ENCODE measurements at regions not wholly inside any gene's neighbourhood (a gene's known extent, or its start where the extent isn't known, plus 50 kb on each side); places are given as distances from the start of the nearest gene placed in this dataset.
"Not testable (repeated sequence)": the region's sequence is repeated elsewhere in the genome, so short reads cannot be mapped to it uniquely, and the experiment has no call there.

DNA sequence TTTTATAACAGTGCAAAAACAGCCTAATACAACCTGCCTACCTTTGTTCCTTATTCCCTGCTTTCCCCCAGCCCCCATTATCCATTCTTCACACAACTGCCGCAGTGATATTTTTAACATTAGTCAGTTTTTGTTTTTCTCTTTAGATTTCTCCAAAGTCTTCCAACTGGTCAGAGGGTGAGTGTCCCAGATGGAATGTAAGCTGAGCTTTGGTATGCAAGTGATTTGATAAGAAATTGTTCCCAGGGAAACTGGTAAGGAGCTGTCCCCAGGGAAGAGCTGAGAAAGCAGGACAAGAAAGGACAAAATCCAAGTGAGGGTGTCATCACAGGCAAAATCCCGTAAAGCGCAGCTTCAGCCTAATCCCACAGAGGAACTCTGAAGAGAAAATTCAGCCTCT, 475.5 kb upstream of the ADGRL3 start:
- peaks cover 0 to 5% (median 3%) of the 10 kb centered on the region in 4 donors for H3K9me3 ChIP-seq
- H3K4me3 ChIP-seq, result no peak overlapping the region
- no peaks in the 10 kb centered on the region for H3K4me1 ChIP-seq
- TF ChIP-seq POLR2AphosphoS5 (IDR thresholded peaks at IDR 0.05) (no peak), POLR2A (IDR thresholded peaks at IDR 0.05) (no peak), EP300 (IDR thresholded peaks at IDR 0.05) (no peak)
- TF ChIP-seq, protein P1, sequence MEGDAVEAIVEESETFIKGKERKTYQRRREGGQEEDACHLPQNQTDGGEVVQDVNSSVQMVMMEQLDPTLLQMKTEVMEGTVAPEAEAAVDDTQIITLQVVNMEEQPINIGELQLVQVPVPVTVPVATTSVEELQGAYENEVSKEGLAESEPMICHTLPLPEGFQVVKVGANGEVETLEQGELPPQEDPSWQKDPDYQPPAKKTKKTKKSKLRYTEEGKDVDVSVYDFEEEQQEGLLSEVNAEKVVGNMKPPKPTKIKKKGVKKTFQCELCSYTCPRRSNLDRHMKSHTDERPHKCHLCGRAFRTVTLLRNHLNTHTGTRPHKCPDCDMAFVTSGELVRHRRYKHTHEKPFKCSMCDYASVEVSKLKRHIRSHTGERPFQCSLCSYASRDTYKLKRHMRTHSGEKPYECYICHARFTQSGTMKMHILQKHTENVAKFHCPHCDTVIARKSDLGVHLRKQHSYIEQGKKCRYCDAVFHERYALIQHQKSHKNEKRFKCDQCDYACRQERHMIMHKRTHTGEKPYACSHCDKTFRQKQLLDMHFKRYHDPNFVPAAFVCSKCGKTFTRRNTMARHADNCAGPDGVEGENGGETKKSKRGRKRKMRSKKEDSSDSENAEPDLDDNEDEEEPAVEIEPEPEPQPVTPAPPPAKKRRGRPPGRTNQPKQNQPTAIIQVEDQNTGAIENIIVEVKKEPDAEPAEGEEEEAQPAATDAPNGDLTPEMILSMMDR (IDR thresholded peaks at IDR 0.05), result no peak
- no peaks in the 10 kb centered on the region for H3K27me3 ChIP-seq
- H3K27ac ChIP-seq, result no peak overlapping the region
- DNase-seq, result no peak
- no peaks in the 10 kb centered on the region for H3K36me3 ChIP-seq
- WGBS, 5 donors, result 64 to 74% (median 68%) methylated on average over 3 of the region's 3 CpGs
- intact Hi-C loops (cut with DNase I; ENCODE audit: low total_unique reads), result no loop called here

- H3K9me3 ChIP-seq, result peaks cover 0 to 8% (median 3%) of the 10 kb centered on the region in 4 donors
- no peaks in the 10 kb centered on the region for H3K36me3 ChIP-seq
- no peak overlapping the region for H3K27ac ChIP-seq
- DNase-seq, result no peak
- intact Hi-C loops (cut with DNase I; ENCODE audit: low total_unique reads), result no loop called here
- TF ChIP-seq, protein P1 (IDR thresholded peaks at IDR 0.05), result no peak
- TF ChIP-seq POLR2AphosphoS5 (IDR thresholded peaks at IDR 0.05), result no peak
- no peak for TF ChIP-seq POLR2A (IDR thresholded peaks at IDR 0.05)
- no peak for TF ChIP-seq EP300 (IDR thresholded peaks at IDR 0.05)
- no peaks in the 10 kb centered on the region for H3K27me3 ChIP-seq
- no peak overlapping the region for H3K4me3 ChIP-seq
- no peaks in the 10 kb centered on the region for H3K4me1 ChIP-seq
Observed at GRCh38 chr4:60726779-60727178, 473.3 kb upstream of the ADGRL3 start.

DNA sequence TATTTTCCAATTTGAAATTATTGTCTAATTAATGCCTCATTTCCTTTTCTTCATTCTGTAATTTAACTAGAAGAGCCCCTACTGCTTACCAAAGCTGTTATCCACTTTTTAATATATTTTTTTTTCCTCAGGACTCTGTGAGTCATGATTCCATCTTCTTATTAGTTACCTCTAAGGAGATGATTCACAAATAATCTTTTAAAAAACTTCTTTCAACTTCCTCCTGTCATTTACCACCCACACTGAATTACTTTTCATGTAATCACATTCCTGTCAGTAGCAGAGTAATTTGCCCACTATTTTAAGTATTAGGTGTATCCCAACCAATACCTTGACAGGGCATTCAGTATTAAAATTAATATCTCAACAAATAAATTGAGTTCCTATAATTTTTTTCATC, 470.9 kb upstream of the ADGRL3 start:
- intact Hi-C loops (cut with DNase I; ENCODE audit: low total_unique reads), result no loop called here
- DNase-seq, result no peak
- TF ChIP-seq EP300 (IDR thresholded peaks at IDR 0.05) (no peak), POLR2AphosphoS5 (IDR thresholded peaks at IDR 0.05) (no peak), POLR2A (IDR thresholded peaks at IDR 0.05) (no peak)
- TF ChIP-seq, protein P1 (IDR thresholded peaks at IDR 0.05), result no peak
- Histone ChIP-seq H3K36me3 (no peaks in the 10 kb centered on the region), H3K27me3 (no peaks in the 10 kb centered on the region), H3K4me1 (no peaks in the 10 kb centered on the region), H3K9me3 (peaks cover 0 to 10% (median 4%) of the 10 kb centered on the region in 4 donors), H3K4me3 (no peak overlapping the region), H3K27ac (no peak overlapping the region)

DNA sequence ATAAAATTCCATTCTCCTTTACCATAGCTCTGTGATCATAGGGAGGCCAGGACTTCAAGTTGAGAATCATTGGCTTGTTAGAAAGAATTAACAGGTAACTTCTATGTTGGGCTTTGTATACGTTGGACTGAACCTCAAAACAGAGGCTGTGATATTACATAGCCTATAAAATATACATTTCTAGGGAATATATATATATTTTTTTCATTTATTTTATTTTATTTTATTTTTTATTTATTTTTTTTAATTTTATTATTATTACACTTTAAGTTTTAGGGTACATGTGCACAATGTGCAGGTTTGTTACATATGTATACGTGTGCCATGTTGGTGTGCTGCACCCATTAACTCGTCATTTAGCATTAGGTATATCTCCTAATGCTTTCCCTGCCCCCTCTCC, 470.4 kb upstream of the ADGRL3 start:
- H3K4me1 ChIP-seq; intact Hi-C loops (cut with DNase I; ENCODE audit: low total_unique reads); H3K36me3 ChIP-seq; DNase-seq; H3K27ac ChIP-seq; H3K27me3 ChIP-seq; H3K4me3 ChIP-seq: not testable (repeated sequence)
- peaks cover 0 to 10% (median 4%) of the 10 kb centered on the region in 4 donors for H3K9me3 ChIP-seq
- WGBS, 5 donors, result 63 to 84% (median 66%) methylated on average over 3 of the region's 3 CpGs

DNA sequence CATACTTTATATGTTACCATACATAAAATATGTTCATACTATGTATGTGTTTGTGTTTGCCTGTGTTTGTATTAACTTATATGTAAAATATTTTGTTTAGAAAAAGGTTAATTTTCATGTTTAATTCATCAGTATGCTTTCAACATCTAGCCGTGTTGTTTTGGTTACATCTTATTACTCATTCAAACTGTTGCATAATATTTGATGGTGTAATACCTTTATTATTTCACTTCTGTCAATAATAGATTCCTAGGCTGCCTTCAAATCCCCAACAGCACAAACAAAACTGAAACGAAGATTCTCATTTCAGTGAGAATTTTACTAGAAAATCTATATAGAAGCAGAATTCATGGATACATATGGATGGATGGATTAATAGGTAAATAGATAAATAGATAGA, 462.3 kb upstream of the ADGRL3 start:
- Histone ChIP-seq H3K27ac (no peak overlapping the region), H3K4me1 (no peaks in the 10 kb centered on the region), H3K9me3 (peaks cover 0 to 9% (median 0%) of the 10 kb centered on the region in 4 donors), H3K27me3 (no peaks in the 10 kb centered on the region), H3K36me3 (no peaks in the 10 kb centered on the region), H3K4me3 (no peak overlapping the region)
- TF ChIP-seq POLR2AphosphoS5 (IDR thresholded peaks at IDR 0.05), result no peak
- TF ChIP-seq, protein P1 (IDR thresholded peaks at IDR 0.05), result no peak
- intact Hi-C loops (cut with DNase I; ENCODE audit: low total_unique reads), result no loop called here
- 33 to 41% (median 36%) methylated on average over 2 of the region's 2 CpGs for WGBS, 5 donors
- DNase-seq, result no peak
